B cell (primary cell): ENCODE measurements at regions not wholly inside any gene's neighbourhood (a gene's known extent, or its start where the extent isn't known, plus 50 kb on each side); places are given as distances from the start of the nearest gene placed in this dataset.

ENCODE experiments used
- CTCF ChIP-seq: fragments of 200-600 bp; IDR thresholded peaks from one replicate; pipeline ENCODE4 v1.8.0; 2022; ENCODE audit warnings: antibody characterized with exemption, mild to moderate bottlenecking
- EZH2 ChIP-seq: IDR thresholded peaks from 2 replicates; pipeline ENCODE4 v1.6.1; 2012; ENCODE audit warnings: borderline replicate concordance, low read depth, mild to moderate bottlenecking, moderate library complexity, low read length; ENCODE audit not compliant: insufficient read depth, poor library complexity, severe bottlenecking

- TF ChIP-seq EZH2 (no peak), CTCF (no peak)
These were observed 209.0 kb downstream of the EN1 start for GRCh38 chr2:118638453-118638852.
